HG03139 (cell line): ENCODE measurements at regions not wholly inside any gene's neighbourhood (a gene's known extent, or its start where the extent isn't known, plus 50 kb on each side); places are given as distances from the start of the nearest gene placed in this dataset.

Experiments
- ATAC-seq: cut with Tn5 transposase; IDR thresholded peaks from one replicate; pipeline ENCODE4 v1.9.1; 2021; ENCODE audit not compliant: unreplicated experiment

- no peak for ATAC-seq
Measured at GRCh38 chr2:138104071-138104470, 139.8 kb downstream of the HNMT start.

GRCh38 chr2:138105358-138105757 lies 141.1 kb downstream of the HNMT start:
- ATAC-seq: no peak

GRCh38 chr2:138106606-138107005 lies 142.3 kb downstream of the HNMT start:
- no peak for ATAC-seq

GRCh38 chr2:138107288-138107687 lies 143.0 kb downstream of the HNMT start:
- ATAC-seq: no peak

GRCh38 chr2:138110453-138111083 lies 146.3 kb downstream of the HNMT start:
- ATAC-seq: no peak

- ATAC-seq: no peak
Measured at GRCh38 chr2:138112536-138112935, 148.3 kb downstream of the HNMT start.

GRCh38 chr2:138113871-138114525 lies 149.7 kb downstream of the HNMT start:
- no peak for ATAC-seq

- no peak for ATAC-seq
Measured at GRCh38 chr2:138115666-138116065, 151.4 kb downstream of the HNMT start.

GRCh38 chr2:138116456-138116855 lies 152.2 kb downstream of the HNMT start:
- no peak for ATAC-seq

GRCh38 chr2:138121666-138122661 lies 157.7 kb downstream of the HNMT start:
- no peak for ATAC-seq

GRCh38 chr2:138122891-138123290 lies 158.6 kb downstream of the HNMT start:
- no peak for ATAC-seq

- ATAC-seq: no peak
Measured at GRCh38 chr2:138123741-138124140, 159.5 kb downstream of the HNMT start.

- no peak for ATAC-seq
Measured at GRCh38 chr2:138124521-138124920, 160.2 kb downstream of the HNMT start.

GRCh38 chr2:138125306-138126288 lies 161.3 kb downstream of the HNMT start:
- ATAC-seq: no peak

- no peak for ATAC-seq
Measured at GRCh38 chr2:138132108-138132507, 167.8 kb downstream of the HNMT start.

GRCh38 chr2:138137949-138138348 lies 173.7 kb downstream of the HNMT start:
- no peak for ATAC-seq

GRCh38 chr2:138147796-138148195 lies 183.5 kb downstream of the HNMT start:
- no peak for ATAC-seq

GRCh38 chr2:138155304-138155703 lies 191.0 kb downstream of the HNMT start:
- ATAC-seq: no peak

- no peak for ATAC-seq
Measured at GRCh38 chr2:138157372-138157771, 193.1 kb downstream of the HNMT start.

- ATAC-seq: no peak
Measured at GRCh38 chr2:138170485-138170884, 206.2 kb downstream of the HNMT start.
